LHCN-M2 (cell line): ENCODE measurements at regions not wholly inside any gene's neighbourhood (a gene's known extent, or its start where the extent isn't known, plus 50 kb on each side); places are given as distances from the start of the nearest gene placed in this dataset.
"Not testable (repeated sequence)": the region's sequence is repeated elsewhere in the genome, so short reads cannot be mapped to it uniquely, and the experiment has no call there.

Experiments used
- DNase-seq: peaks from one replicate; pipeline ENCODE4 v3.0.0-alpha.2; 2012; ENCODE audit warnings: low read depth

DNA sequence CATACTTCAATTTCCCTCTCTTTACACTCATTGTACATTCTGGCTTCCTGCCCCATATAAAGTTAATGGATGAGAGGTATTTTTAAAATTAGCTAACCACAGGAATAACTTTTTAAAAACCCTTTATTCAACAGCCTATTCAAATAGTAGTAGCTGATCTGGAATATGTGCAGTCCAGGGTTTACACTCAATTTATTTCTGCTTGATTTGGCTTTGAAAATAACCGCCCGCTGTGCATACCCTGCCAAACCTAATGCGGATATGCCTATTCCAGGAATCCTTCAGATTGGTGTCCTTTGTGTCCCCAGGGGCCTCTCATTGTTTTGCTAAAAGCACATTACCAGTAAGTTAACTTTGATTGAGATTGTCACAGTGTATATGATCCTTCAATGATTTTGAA lies 1686.2 kb downstream of the PLA2G4A start:
- DNase-seq, result no peak

DNA sequence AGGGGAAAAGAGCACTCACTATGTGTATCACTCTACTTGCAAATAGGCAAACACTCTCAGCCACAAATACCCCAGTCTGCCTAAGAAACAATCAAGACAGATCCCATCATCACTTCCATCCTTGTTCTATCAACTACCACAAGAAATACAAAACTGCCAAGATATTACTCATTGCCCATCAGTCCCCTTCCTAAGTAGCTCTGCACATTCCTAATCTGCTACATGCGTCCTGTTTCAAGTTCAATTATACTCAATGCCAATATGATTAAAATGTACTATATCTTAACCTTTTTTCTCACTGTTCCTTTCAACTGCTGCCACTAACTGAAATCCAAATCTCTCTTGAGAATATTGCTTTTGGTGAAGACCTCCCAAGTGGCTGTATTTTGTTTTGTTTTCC lies 1688.4 kb downstream of the PLA2G4A start:
- DNase-seq, result no peak

DNA sequence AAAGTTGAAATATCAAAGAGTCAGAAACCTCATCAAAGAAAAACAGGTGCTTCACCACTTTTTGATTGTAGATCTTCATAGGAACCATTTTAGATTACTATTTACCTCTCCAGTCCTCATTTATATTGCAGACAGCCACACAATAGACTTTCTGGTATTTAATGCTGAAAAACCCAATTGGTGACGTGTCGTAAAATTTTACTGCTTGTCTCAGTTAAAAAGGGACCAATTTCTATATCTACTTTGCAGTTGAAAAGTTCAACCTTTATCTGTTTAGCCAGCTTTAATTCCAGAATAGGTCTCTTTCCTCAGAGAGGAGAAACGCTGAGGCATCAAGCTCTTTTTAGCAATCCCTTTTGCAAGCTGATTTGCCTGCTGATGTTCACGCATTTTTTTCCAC lies 1722.4 kb downstream of the PLA2G4A start:
- DNase-seq, result no peak

DNA sequence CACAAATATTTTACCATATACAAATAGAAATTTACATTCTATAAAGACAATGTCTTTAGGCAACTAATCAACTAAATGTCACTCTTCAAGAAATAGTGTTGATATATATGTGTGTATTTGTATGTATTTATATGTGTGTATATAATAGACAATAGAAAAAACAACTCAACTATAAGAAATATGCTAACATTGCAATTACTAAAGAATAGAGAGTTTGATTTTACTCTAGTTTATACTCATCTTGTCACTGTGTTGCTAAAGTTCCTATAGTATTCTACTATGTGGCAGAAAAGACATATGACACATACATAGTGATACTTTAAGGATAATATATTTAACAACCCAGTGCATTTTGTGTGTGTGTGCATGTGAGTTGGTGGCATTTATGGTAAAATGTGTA lies 1728.3 kb downstream of the PLA2G4A start:
- no peak for DNase-seq

DNA sequence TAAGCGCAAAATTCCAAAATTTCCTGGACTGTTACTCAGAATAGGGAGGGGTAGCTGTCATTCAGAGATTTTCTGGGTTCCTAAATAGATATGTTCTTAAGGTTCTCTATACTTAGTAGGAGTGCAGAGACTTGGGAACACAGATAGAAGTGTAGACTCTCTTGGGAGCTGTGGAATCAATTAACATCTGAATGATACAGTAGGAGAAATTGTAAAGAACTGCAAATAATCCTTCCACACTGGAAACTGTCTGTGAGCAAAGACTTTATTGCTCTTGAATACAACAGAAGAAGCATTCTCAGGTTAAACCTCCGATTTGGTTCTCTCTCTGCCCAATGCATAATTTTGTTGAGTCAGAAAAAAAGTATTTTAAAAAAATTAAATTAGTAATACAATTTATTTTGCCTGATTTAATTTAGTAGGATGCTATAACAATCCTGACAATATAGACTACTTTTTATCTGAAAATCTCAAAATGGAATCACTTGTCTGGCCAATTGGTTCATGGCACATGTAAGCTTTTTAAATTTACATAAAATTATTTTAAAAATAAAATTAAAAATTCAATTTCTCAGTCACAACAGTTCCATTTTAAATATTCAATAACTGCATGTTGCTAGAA lies 1754.3 kb downstream of the PLA2G4A start:
- no peak for DNase-seq

DNA sequence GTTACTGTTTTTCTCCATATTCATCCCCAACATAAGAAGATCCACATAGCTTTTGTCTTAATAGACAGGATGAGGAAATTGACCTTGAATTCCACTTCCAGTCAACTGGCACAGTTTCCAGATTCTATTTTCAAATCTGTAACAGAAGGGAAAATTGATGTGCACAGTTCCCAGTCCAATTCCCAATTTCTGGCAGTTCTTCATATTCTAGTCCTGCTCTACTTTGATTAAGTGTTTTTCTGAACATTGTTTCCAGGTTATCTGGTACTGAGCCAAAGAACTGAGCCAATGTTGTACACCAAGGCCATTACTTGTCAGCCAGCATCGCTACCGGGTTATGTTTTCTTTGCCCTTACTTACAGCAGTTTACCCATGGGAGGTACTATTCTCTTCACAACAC lies 1755.4 kb downstream of the PLA2G4A start:
- DNase-seq, result no peak

DNA sequence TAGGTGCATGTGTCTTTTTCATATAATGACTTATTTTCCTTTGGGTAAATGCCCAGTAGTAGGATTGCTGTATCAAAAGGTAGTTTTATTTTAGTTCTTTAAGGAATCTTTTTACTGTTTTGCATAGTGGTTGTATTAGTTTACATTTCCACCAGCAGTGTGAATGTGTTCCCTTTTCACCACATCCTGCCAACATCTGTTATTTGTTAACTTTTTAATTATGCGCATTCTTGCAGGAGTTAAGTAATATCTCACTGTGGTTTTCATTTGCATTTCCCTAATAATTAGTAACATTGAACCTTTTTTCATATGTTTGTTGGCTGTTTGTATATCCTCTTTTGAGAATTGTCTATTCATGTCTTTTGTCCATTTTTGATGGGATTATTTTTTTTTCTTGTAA lies 1761.9 kb downstream of the PLA2G4A start:
- DNase-seq, result no peak

DNA sequence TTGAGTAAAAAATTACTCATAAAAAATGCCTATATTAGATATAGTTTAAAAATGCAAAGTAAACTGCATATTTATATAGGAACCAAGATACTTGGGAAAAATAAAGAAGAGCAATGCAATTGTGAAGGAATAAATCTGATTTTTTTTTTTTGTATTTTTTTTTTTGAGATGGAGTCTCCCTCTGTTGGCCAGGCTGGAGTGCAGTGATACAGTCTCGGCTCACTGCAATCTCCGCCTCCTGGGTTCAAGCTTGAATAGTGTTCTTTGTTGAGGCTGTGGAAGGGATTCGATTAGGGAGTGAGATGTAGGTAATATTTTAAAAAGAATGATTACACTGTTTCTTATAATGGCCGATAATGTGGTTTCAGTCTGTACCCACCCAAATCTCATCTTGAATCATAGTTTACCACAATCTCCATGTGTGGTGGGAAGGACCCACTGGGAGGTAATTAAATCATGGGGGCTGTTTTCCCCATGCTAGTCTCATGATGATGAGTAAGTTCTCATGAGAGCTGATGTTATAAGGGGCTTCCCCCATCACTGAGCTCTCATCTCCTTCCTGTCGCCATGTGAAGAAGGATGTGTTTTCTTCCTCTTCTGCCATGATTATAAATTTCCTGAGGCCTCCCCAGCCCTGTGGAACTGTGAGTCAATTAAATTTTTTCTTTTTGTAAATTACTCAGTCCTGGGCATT lies 1765.9 kb downstream of the PLA2G4A start:
- no peak for DNase-seq

DNA sequence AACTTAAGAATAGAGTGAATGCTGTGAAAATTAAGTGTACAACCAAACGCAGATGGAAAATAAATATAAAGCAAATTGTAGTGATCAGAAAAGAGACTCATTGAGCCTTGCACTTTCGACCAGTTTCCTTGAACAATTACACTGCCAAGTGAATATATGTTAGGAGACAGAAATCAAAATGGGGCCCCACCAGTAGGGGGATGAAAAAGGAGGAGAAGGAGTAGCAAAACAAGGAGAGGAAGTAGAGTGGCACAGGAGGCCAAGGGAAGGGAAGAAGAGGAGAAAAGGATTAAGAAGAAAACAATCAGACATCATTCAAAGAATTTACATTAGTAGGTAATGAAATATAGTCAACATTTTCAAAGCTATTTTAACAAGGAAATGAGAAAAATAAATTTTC lies 1770.6 kb downstream of the PLA2G4A start:
- DNase-seq, result no peak

DNA sequence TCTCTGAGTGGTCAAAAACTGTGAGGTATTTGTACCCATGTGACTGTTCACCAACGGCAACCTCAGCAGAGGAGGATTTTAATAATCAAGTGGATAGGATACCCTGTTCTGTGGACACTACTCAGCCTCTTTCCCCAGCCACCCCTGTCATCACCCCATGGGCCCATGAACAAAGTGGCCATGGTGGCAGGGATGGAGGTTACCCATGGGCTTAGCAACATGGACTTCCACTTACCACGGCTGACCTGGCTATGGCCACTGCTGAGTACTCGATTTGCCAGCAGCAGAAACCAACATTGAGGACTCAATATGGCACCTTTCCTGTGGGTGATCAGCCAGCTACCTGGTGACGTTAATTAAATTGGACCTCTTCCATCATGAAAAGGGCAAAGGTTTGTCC lies 1782.7 kb downstream of the PLA2G4A start:
- no peak for DNase-seq

DNA sequence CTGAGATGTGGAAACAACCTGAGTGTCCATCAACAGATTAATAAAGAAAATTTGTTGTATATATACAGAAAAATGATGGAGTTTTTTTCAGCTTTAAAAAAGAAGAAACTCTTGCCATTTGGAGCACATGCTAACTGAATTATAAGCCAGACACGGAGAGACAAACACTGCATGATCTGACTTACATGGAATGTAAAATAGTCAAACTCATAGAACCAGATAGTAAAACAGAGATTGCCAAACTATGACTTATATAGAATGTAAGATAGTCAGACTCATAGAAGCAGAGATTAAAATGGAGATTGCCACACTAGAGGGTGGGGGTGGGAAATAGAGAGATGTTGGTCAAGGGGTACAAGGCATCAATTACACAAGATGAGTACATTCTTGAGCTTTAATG lies 1786.6 kb downstream of the PLA2G4A start:
- no peak for DNase-seq

DNA sequence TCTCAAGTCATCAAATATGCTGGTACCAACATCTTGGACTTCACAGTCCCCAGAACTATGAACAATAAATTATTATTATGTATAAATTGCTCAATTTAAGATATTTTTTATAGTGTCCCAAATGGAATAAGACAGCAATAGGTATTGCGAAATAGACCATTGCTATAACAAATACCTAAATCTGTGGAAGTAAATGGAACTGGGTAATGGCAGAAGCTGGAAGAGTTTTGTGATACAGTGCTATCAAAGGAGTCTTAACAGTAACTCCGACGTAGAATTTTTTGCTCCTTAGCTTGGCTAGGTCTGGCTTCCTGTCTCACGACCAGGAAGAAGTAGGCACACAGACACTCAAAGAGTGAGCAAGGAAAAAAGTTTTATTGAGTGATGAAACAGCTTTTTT lies 1791.5 kb downstream of the PLA2G4A start:
- no peak for DNase-seq

DNA sequence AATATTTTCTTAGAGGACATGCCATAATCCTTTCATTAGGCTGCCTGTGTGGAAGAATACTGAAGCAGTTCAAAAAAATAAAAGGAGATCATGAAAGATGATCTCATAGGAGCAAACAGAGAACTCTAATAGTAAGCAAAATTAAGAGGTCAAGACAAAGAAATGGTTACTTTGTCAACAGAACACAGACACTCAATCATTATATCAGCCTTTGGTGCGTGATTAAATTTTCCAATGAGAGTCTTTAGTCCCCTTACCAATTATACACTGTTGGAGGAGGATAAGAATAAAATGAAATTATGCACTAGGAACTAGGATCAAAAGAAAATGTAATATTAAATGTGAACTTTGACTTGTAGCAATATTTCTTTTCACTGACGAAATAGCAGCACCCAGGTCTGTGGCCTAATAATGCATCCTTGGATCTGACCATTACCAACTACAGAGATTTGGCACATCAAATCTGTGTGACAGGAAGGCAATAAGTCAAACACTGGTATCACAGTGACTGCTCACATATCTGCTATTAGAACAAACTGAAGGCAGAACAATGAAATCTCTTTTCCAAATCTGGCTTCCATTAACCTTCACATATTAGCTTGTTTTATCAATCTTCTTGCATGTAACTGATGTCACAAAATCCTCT lies 1812.9 kb downstream of the PLA2G4A start:
- DNase-seq, result no peak

DNA sequence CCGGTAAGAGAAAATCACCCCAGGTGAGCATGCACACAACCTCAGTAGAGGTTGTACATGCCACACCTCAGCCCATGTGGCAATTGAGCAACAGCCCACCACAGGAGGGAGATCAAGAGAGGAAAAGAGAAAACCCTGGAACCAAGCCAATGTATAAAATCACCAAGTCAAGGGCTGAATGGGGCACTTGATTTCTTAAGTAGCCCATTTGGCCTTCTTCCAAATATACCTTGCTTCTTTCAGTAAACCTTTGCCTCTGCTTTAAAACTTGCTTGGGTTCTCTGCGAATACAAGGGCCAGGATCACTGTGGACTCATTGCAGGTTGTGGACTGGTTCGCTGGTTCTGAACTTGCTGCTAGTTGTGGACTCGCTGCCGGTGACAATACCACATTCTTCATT lies 1814.0 kb downstream of the PLA2G4A start:
- DNase-seq, result no peak

DNA sequence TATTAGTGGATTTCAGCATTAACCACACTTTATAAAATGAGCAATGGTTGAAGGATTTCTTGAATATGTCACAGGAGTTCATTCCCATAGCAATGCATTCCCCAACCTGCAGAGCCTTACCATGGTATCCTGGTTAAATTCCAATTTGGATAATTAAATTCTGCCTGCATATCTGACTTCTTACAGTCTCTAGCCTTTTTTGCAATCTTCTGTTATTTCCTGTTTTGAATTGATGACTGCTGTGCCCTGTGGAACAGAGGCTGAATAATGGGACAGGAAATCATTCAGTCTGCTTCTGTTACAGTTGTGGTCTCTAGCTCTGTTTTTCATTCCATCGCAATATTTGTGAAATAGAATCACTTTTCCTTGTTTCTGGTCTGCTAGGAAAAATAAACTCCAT lies 1823.9 kb downstream of the PLA2G4A start:
- no peak for DNase-seq

DNA sequence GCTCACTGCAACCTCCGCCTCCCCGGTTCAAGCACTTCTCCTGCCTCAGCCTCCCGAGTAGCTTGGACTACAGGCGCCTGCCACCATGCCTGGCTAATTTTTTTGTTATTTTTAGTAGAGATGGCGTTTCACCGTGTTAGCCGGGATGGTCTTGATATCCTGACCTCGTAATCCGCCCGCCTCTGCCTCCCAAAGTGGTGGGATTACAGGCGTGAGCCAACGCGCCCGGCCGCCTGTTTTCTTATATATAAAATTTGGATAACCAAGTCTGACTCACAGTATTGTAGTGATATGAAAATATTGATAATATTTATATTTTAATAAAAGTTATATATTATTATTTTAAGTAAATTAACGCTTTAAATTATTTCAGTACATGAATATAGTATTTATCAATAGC lies 1821.7 kb downstream of the BRINP3 start:
- not testable (repeated sequence) for DNase-seq

DNA sequence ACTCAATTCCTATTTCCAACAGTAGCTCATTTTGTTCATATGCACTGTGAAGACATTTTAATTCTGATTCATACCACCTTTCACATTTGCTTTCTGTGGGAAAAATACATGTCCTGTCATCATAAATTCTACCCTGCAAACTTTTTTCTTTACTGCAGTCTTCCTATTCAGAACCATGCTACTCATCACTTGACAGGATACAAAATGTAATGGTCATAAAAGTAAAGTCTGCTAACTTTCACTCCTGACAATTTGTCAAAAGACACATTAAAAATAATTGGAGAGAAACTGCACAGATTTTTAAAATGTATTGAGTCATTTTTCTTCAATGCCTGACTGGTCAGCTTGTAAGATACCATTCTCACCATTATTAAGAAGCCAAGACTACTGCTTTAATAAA lies 1817.1 kb downstream of the BRINP3 start:
- no peak for DNase-seq

DNA sequence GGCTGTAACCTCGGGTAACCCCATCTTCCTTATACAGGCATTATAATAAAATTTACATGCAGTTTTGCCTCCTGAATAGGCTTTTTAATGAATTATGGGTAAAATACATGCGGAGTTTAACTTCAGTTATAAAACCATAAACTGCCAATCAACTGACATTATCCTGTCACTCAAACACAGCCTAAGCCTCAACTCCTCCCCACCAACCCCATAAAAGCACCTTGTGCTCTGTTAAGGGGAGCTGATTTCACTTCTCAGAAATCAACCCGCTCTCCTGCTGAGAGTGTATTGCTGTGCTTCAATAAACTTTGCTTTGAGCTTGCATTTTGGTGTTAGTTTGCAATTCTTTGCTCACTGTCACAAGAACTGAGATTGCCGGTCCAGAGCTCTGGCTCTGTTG lies 1812.2 kb downstream of the BRINP3 start:
- no peak for DNase-seq

DNA sequence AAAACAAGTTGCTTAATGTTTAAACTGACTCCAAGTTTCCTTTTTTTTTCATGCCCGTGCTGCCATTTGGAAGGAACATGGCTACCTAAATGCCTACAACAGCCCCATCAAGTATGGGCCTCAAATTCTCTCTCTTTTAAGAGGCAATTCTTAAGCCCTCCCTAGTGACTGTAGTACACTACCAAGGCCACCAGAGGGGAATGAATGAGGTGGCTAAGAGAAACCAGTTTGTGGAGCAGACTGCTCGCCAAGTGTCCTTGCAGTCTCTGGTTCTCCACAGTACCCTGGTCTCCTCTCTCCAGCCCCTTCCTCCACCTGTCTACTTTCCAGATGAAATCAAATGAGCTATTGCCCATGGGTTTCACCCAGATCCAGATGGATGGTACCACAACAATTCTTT lies 1809.6 kb downstream of the BRINP3 start:
- no peak for DNase-seq

DNA sequence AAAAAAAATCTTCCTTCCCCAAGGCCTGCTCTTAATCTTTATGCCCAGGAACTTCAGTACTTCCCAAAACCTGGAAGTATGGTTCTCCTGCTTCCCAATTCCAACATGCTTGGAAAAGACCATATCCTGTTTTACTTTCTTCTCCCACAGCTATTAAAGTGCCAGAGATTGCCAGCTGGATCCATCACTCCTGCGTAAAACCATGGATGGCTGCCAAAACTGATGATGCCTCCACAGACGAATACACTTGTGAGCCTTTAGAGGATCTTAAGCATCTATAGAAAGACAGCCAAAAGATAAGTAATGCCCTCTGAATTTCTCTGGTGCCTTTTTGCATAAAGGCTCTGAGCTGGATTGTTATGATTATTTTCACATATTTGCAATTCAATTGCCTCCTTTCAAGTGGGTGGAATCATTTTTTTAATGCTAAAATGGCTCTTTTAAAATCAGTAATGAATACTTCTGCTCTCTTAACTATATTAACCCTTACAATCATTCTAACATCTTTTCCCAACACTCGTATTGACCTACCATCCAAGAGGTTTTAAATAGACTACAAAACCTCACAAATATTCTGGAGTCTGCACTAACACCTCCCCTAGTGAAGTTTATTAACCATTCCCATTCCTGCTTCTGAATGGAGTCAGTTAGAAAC lies 1807.8 kb downstream of the BRINP3 start:
- DNase-seq, result no peak

DNA sequence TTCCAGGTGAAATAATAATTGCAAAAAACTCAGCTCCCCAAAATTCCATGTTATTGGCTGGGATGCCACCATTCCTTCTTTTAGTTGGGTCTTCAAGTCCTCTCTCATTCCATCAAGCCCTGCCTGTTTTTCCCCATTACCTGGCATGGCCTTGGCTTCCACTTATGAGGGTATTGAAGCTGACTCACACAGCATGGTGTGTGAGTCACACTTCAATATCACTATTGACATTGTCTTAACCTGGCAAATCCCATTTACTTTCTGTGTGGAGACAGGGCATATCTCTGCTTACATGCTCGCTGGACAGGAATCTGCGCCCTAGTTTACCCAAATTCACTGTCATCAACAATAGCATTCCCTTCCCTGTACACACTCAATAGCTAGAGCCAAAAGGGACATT lies 1806.8 kb downstream of the BRINP3 start:
- no peak for DNase-seq

DNA sequence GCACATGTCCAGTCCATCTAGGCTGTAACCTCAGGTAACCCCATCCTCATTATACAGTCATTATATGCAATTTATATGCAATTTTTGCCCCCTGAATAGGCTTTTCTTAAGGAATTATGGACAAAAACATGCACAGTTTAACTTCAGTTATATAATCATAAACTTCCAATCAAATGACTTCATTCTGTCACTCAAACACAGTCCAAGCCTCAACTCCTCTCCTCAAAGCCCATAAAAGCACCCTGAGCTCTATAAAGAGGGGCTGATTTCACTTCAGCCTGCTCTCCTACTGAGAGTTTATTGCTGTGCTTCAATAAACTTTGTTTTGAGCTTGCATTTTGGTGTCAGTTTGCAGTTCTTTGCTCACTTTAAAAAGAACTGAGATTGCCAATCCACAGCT lies 1805.5 kb downstream of the BRINP3 start:
- no peak for DNase-seq

DNA sequence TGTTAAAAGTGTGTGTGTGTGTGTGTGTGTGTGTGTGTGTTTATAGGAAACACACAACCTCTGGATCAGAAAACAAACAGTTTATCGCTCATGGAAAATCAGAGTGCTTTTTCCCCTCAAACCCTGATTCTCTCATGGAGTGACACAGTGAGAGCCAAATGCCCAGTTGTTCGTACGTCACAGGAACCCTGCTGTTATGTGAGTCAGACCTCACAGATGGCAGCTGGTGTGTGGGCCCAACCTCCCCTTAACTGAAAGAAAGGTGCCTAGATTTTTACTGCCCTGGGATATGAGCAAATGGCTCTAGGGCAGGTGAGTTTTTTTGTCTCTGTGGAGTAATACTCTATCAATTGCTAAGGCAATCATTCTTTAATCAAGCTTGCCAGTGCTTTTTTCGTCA lies 1788.1 kb downstream of the BRINP3 start:
- DNase-seq, result no peak
